Keratinocyte (primary cell): ENCODE measurements at regions not wholly inside any gene's neighbourhood (a gene's known extent, or its start where the extent isn't known, plus 50 kb on each side); places are given as distances from the start of the nearest gene placed in this dataset.

Experiments
- DNase-seq: peaks from one replicate; pipeline ENCODE4 v3.0.0-alpha.2; 2011; ENCODE audit warnings: low read depth, missing footprints, low spot score
- FAIRE-seq: peaks from 2 replicates; lab custom pipeline; 2011; peaks lifted over from hg19 to GRCh38; lab: Jason Lieb, UNC
- H2AFZ ChIP-seq: 2 replicates; pipeline ENCODE4 v1.6.0; 2012; ENCODE audit warnings: low read length, control low read depth, inconsistent platforms; ENCODE audit not compliant: control insufficient read depth
- H3K27ac ChIP-seq: 2 replicates; pipeline ENCODE4 v1.5.1; 2011; ENCODE audit warnings: low read length; ENCODE audit not compliant: control insufficient read depth, insufficient read depth
- H3K27me3 ChIP-seq: 3 replicates; pipeline ENCODE4 v1.6.0; 2011; ENCODE audit warnings: low read length; ENCODE audit not compliant: control insufficient read depth, insufficient read depth; ENCODE audit errors: extremely low read depth
- H3K36me3 ChIP-seq, 2 experiments: 2 replicates in 1 of 2; 3 replicates in 1 of 2; pipeline ENCODE4 v1.5.1; 2011; ENCODE audit warnings: low read length in 2 of 2, mild to moderate bottlenecking in 1 of 2; ENCODE audit not compliant: control insufficient read depth in 2 of 2, insufficient read depth in 2 of 2; ENCODE audit errors: extremely low read depth in 1 of 2
- H3K4me1 ChIP-seq: 3 replicates; pipeline ENCODE4 v1.5.1; 2011; ENCODE audit warnings: low read length; ENCODE audit not compliant: control insufficient read depth, insufficient read depth; ENCODE audit errors: extremely low read depth
- H3K4me2 ChIP-seq: 3 replicates; pipeline ENCODE4 v1.6.0; 2011; ENCODE audit warnings: low read depth, low read length; ENCODE audit not compliant: control insufficient read depth, insufficient read depth; ENCODE audit errors: extremely low read depth
- H3K4me3 ChIP-seq, 3 experiments: fragments of 200-600 bp in 1 of 3; sonication (generic) in 1 of 3; 2 replicates in 2 of 3; 3 replicates in 1 of 3; pipeline ENCODE4 v1.5.1; 2011 to 2016; ENCODE audit warnings: low read length in 3 of 3, mild to moderate bottlenecking in 3 of 3, control low read depth in 2 of 3, inconsistent platforms in 1 of 3, low read depth in 1 of 3, mixed read lengths in 1 of 3, mixed run types in 1 of 3, moderate library complexity in 1 of 3; ENCODE audit not compliant: control insufficient read depth in 2 of 3, insufficient read depth in 2 of 3; ENCODE audit errors: extremely low read depth in 1 of 3
- H3K79me2 ChIP-seq: 2 replicates; pipeline ENCODE4 v1.6.0; 2012; ENCODE audit warnings: low read length; ENCODE audit not compliant: control insufficient read depth, insufficient read depth
- H3K9ac ChIP-seq: 3 replicates; pipeline ENCODE4 v1.6.0; 2011; ENCODE audit warnings: low read length; ENCODE audit not compliant: control insufficient read depth, insufficient read depth; ENCODE audit errors: extremely low read depth
- H3K9me1 ChIP-seq: 3 replicates; pipeline ENCODE4 v1.6.0; 2011; ENCODE audit warnings: low read length; ENCODE audit not compliant: control insufficient read depth, insufficient read depth; ENCODE audit errors: extremely low read depth
- H3K9me3 ChIP-seq: 2 replicates; pipeline ENCODE4 v1.5.1; 2012; ENCODE audit warnings: low read depth, low read length; ENCODE audit not compliant: control insufficient read depth
- H4K20me1 ChIP-seq: 3 replicates; pipeline ENCODE4 v1.6.0; 2011; ENCODE audit warnings: low read length; ENCODE audit not compliant: control insufficient read depth, insufficient read depth; ENCODE audit errors: extremely low read depth
- CTCF ChIP-seq, 3 experiments: IDR thresholded peaks in 1 of 3; conservative IDR thresholded peaks in 1 of 3; optimal IDR thresholded peaks in 1 of 3; 2 replicates in 2 of 3; 3 replicates in 1 of 3; pipeline versions ENCODE3 to v1.5.1; 2011; ENCODE audit warnings: low read length in 3 of 3, mild to moderate bottlenecking in 3 of 3, moderate library complexity in 2 of 3, control low read depth in 1 of 3, inconsistent platforms in 1 of 3; ENCODE audit not compliant: insufficient read depth in 2 of 3; ENCODE audit errors: extremely low read depth in 1 of 3
- EZH2 ChIP-seq: IDR thresholded peaks from one replicate; pipeline ENCODE4 v1.6.1; 2012; ENCODE audit warnings: inconsistent platforms, mild to moderate bottlenecking, low read length, moderate library complexity
- dilution Hi-C: fragments of 300-500 bp; cut with MboI; formaldehyde crosslinking; loops from one replicate; pipeline ENCODE4 v1.7.0; 2020; ENCODE audit warnings: low sequenced_read_pairs; ENCODE audit not compliant: extremely low pct_ligation_motif_present

GRCh38 chr9:120212153-120212852 is 367.7 kb downstream of the CDK5RAP2 start:
- H3K4me1 ChIP-seq = no peaks in the 10 kb centered on the region

GRCh38 chr9:120210274-120210673 is 369.7 kb downstream of the CDK5RAP2 start:
- Histone ChIP-seq H3K9ac (no peak overlapping the region), H2AFZ (no peak overlapping the region), H3K9me3 (no peaks in the 10 kb centered on the region), H3K9me1 (no peaks in the 10 kb centered on the region), H3K36me3 (no peaks in the 10 kb centered on the region), H3K27me3 (no peaks in the 10 kb centered on the region), H3K4me2 (no peak overlapping the region), H3K27ac (no peak overlapping the region), H4K20me1 (no peaks in the 10 kb centered on the region), H3K79me2 (no peaks in the 10 kb centered on the region), H3K4me3 (no peak overlapping the region), H3K4me1 (no peaks in the 10 kb centered on the region)
- DNase-seq (no peak), FAIRE-seq (no peak)
- dilution Hi-C loops = no loop called here
- no peak for TF ChIP-seq CTCF (optimal IDR thresholded peaks at IDR 0.05 in 1 of 3, IDR thresholded peaks at IDR 0.05 in 1 of 3, conservative IDR thresholded peaks at IDR 0.05 in 1 of 3; ENCODE audit: extremely low read depth in 1 of 3, insufficient read depth in 2 of 3, low read length in 3 of 3)
- TF ChIP-seq EZH2 = no peak

More at GRCh38 chr9:120212153-120212852, 367.7 kb downstream of the CDK5RAP2 start:
- TF ChIP-seq CTCF (optimal IDR thresholded peaks at IDR 0.05 in 1 of 3, IDR thresholded peaks at IDR 0.05 in 1 of 3, conservative IDR thresholded peaks at IDR 0.05 in 1 of 3; ENCODE audit: extremely low read depth in 1 of 3, insufficient read depth in 2 of 3, low read length in 3 of 3) (no peak), EZH2 (no peak)
- Histone ChIP-seq H3K4me3 (no peak overlapping the region), H2AFZ (no peak overlapping the region), H3K9me1 (no peaks in the 10 kb centered on the region), H3K9ac (no peak overlapping the region), H3K27me3 (no peaks in the 10 kb centered on the region), H3K27ac (no peak overlapping the region), H3K36me3 (no peaks in the 10 kb centered on the region), H3K4me2 (no peak overlapping the region), H3K79me2 (no peaks in the 10 kb centered on the region), H3K9me3 (no peaks in the 10 kb centered on the region), H4K20me1 (no peaks in the 10 kb centered on the region)
- DNase-seq = no peak
- dilution Hi-C loops = no loop called here
- FAIRE-seq = no peak
